GM19468 (cell line): ENCODE measurements at regions not wholly inside any gene's neighbourhood (a gene's known extent, or its start where the extent isn't known, plus 50 kb on each side); places are given as distances from the start of the nearest gene placed in this dataset.

Source experiments
- ATAC-seq: cut with Tn5 transposase; IDR thresholded peaks from one replicate; pipeline ENCODE4 v1.9.1; 2021; ENCODE audit warnings: mild to moderate bottlenecking, moderate library complexity, moderate number of reproducible peaks; ENCODE audit not compliant: unreplicated experiment; ENCODE audit errors: extremely low read depth

- no peak for ATAC-seq
Observed at GRCh38 chr4:133777661-133778060, 423.9 kb downstream of the PABPC4L start.

DNA sequence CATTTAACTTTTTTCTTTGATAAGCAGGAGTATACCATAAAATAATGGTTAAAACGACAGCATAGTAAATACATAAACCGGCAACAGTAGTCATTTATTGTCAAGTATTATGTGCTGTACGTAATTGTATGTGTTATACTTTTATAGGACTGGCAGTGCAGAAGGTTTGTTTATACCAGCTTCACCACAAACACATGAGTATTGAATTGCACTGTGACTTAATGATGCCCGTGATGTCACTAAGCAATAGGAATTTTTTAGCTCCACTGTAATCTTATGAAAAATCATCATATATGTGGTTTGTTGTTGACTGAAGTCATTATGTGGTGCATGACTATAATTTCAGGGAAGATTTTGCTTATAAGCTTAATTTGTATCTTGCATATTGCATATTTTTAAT is 424.6 kb downstream of the PABPC4L start:
- ATAC-seq = no peak

DNA sequence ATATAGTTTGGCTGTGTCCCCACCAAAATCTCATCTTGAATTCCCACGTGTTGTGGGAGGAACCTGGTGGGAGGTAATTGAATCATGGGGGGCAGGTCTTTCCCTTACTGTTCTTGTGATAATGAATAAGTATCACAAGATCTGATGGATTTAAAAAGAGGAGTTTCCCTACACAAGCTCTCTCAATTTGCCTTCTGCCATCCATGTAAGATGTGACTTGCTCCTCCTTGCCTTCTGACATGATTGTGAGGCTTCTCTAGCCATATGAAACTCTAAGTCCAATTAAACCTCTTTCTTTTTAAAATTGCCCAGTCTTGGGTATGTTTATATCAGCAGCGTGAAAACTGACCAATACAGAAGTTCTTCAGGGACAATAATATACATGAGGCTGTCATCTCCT is 425.1 kb downstream of the PABPC4L start:
- no peak for ATAC-seq

DNA sequence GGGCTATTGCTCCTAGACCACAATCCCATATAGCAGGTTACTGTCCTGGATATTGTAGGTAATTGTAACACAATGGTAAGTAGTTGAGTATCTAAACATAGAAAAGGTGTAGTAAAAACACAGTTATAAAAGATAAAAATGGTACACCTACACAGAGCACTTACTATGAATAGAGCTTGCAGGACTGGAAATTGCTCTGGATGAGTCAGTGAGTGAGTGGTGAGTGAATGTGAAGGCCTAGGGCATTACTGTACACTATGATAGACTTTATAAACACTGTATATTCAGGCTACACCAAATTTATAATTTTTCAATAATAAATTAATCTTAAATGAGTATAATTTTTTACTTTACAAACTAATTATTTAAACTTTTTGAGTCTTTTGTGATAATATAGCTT is 425.7 kb downstream of the PABPC4L start:
- ATAC-seq = no peak

DNA sequence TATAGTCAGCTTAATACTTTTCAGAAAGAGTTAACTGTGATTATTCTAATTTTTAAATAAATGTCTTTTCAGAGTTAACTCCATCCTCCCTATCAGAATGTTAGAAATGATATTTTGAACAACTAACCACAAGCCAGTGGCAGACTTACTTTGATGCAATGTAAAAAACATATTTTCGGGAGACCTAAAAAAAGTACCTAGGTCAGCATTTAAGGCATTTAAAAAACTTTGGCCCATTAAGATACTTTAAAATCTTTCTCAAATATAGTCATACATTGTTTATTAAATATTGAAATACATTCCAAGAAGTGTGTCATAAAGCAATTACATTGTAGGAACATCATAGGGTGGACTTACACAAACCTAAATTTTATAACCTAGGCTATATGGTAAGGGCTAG is 426.1 kb downstream of the PABPC4L start:
- no peak for ATAC-seq

- ATAC-seq = no peak
Observed at GRCh38 chr4:133759428-133759827, 442.2 kb downstream of the PABPC4L start.

DNA sequence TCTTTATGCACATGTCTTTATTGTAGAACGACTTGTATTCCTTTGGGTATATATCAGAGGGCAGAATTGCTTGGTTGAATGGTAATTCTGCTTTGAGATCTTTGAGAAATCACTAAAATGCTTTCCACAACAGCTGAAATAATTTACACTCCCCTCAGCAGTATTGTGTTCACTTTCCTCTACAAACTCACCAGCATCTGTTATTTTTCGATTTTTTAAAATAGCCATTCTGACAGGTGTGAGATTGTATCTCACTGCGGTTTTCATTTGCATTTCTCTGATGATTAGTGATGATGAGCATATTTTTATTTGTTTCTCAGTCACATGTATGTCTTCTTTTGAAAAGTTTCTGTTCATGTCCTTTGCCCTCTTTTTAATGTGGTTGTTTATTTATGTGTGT is 459.8 kb downstream of the PABPC4L start:
- ATAC-seq = no peak

DNA sequence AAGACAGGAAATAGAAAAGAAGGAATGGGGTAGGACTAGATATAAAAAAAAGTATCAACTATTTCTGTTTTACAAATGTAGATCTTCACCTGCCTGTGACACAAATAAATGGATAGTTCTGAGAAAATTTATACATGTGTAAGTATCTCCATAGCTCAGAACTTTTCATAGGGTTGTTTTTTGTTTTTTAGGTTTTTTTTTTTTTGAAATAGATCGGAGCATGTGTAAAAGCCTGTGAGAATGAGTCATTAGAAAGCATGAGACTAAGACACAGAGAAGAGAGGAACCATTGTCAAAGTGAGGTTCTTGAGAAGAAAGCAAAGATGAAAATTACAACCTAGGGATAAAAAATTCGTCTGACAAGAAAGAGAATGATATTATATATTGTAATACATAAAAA is 481.6 kb downstream of the PABPC4L start:
- no peak for ATAC-seq

DNA sequence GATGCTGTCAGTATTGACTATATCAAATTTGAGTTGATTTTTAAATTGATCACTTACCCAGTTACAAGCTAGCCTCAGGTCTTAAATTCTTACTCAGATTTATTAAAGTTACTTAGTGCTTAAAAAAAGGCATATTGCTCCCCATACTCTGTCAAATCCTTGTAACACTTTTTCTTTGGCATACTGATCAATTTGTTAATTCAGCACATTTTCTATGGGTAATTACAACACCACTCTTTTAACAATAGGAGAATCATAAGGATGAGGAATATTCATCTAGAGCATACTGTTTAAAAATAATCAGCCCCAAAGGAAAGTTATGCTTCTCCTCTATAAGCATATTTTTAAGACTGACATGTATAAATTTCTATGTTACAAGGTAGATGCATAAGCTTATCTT is 482.5 kb downstream of the PABPC4L start:
- ATAC-seq = no peak

DNA sequence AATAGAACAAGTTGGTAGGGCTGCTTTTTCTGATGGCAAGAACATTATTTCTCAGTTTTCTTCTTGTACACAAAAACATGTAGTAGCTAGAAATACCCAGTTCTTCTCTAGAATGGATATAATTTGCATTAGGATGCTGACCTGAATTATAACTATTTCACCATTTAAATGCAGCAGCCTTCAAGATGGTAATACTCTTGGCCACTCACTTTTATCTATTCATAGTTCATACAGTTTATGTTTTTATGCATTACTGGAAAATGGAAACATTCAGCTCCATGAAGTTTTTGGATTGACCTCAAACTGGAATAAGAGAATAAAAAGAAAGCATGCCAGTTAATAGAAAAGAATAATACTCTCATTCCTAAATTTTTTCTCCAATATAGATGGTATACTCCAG is 487.4 kb downstream of the PABPC4L start:
- no peak for ATAC-seq

DNA sequence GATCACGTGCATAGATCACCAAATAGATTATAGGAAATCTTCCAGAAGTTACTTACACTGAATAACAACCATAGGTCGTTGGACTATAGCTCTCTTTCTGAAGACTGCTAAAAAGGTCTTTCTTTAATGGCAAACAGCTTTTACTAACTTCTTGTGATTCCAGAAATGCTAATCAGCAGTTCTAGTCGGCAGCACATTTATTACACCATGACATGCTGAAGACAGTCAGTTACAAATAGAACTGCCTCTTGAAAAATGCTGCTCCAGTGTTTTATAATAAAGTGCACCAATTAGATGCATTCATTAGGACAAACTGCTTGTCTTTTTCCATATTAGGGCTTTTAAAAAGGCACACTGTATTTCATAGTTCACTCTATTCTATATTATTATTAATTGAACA is 488.2 kb downstream of the PABPC4L start:
- ATAC-seq = no peak

DNA sequence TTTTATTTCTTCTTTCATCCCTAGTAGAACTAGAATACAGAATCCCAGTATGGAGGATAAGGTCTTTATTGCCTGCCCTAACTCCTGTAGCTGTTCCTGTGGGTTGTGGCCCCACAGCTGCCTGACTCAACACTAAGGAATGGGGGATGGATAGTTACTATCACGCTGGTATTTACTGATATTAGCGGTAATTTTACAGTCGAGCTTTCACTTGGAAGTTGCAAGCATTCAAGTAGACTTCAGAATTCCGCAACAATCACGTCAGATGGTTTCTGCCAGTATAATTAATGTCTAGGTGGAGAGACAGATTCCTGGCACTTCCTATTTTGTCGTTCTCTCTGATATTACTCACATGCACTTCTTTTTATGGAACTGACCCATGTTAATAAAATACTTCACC is 489.8 kb downstream of the PABPC4L start:
- no peak for ATAC-seq

DNA sequence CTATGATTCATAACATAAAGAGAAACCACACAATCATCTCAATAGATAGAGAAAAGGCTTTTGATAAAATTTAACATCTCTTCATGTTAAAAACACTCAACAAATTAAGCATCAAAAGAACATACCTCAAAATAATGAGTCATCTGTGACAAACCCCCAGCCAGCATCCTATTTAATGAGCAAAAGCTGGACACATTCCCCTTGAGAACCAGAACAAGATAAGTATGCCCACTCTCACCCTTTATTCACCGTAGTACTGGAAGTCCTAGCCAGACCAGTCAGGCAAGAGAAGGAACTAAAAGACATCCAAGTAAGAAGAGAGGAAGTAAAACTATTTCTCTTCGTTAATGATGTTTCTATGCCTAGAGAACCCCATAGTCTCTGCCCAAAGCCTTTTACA is 507.2 kb downstream of the PABPC4L start:
- no peak for ATAC-seq

- no peak for ATAC-seq
Observed at GRCh38 chr4:133683967-133684366, 517.6 kb downstream of the PABPC4L start.

GRCh38 chr4:133668061-133668851 is 519.2 kb downstream of the PCDH10 start:
- no peak for ATAC-seq

DNA sequence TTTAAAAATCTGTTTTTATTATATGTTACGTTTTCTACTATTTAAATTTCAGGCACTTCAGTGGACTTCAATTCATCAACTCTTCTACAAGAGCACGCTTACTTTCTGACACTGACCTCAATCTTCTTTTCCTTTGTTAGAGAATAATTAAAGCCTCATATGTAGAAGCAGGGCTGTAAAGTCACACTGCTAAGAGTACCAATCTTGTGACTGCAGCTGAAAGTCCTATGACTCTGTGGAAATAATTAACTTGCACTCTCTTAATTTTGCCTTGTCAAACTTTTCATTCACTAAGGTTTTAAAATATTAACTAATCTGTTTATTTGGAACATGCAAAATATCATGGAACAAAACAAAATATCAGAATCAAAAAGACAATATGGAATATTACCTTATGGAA is 498.1 kb downstream of the PCDH10 start:
- no peak for ATAC-seq

DNA sequence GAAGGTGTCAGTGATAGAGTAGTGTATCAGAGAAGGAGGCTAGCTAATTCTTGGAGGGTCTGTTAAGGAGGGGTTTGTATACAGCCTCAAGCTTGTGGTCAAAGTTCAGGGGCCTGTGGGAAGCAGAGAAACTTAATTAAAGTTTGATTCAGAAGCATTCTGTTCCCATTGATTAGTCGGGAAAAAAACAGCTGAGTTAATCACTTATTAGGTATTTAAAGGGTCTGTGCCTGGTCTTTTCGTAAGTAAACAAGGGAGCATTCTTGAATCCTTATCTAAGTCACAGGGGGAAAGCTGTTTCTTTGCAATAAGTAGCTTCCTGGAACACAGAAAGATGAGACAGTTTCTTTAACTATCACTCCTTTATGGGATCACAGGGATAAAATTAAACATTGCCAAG is 492.1 kb downstream of the PCDH10 start:
- ATAC-seq = no peak

DNA sequence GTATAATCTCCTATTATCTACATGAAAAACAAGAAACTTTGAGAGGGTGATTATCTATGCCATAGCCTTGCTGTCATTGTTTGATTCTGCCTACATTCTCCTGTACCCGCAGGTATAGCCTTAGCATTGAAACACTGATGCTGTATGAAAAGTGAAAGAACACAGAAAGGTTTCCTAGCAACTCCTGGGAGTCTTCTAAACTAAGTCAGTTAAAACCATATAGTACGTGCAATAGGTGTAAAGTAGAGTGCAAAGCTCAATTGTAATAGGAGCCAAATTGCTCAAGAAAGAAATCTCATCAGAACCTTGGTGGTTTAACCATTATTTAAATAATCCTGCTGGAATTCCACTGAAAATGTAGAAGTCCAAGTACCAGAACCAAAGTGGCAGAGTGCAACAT is 489.7 kb downstream of the PCDH10 start:
- no peak for ATAC-seq

DNA sequence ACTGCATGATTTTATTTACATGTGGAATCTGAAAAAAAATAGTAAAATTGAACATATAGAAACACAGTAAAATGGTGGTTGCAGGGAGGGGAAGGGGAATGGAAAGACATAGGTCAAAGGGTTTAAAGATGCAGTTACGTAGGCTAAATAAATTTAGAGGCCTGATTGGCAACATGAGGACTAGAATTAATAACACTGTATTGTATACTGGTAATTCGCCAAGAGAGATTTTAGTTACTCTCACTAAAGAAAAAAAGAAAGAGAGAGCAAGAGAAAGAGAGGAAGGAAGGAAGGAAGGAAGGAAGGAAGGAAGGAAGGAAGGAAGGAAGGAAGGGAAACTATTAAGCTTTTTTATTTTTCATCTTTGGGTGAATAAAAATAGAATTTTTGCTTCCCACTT is 488.1 kb downstream of the PCDH10 start:
- ATAC-seq = no peak

DNA sequence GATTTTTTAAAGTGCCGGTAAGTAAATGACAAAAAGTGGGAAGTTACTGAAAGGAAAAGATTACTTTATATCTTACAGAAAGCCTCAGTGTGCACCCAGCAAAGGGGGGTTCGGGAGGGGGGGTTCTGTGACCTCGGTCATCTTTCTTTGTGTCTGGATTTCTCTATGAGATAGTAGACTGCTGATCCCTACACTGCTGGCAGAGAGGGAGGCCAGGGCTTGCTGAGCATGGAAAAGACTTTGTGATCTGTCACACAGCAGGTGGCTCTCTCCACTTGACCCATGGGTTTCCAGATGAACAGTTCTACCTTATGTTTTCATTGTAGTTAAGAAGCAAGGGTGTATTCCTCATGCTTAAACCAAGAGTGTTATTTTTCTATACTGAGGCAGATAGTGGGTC is 475.6 kb downstream of the PCDH10 start:
- ATAC-seq = no peak

DNA sequence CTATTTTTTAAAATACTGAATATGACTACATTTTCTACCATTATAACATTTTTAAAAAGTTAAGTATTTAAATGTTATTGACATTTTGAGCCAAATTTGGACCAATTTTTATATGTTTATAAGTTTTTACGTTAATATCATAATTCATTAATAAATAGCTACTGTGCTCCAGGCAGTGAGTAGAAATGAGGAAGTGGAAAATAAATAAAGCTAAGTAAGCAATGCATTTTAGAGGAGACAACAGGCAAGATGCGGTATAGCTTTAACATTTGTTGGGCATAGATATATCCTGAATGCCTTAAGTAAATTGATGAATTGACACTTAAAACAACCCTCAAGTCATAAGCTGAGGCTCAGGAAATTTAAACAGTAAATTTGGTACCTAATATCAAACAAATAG is 474.8 kb downstream of the PCDH10 start:
- ATAC-seq = no peak

GRCh38 chr4:133621628-133622027 is 472.5 kb downstream of the PCDH10 start:
- no peak for ATAC-seq

DNA sequence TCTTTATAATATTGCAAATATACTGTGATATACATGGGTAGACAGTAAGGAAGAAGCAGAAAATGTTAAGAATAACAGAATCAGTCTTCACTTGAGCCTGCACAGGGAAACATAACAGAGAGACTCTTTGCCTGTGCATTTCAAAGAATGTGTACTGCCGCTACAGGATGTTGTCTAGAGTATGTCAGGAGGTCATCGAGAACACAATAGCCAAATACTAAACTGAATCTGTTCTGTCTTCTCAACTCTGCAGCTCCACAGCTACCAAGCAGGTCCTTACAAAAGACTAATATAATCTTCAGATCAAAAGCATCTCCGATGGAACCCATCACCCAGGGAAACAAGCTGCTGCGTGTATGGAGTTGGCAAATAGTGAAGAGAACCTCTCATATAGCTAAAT is 471.5 kb downstream of the PCDH10 start:
- no peak for ATAC-seq
